ENCODE measurements at regions not wholly inside any gene's neighbourhood (a gene's known extent, or its start where the extent isn't known, plus 50 kb on each side); places are given as distances from the start of the nearest gene placed in this dataset.
A peak's percentile ranks its signal among the peaks of the same experiment; 100 is the strongest.

GRCh38 chr9:78567693-78568092 is 270.8 kb downstream of the PSAT1 start:
- no peak for FAIRE-seq

GRCh38 chr9:78568774-78569173 is 271.8 kb downstream of the PSAT1 start:
- no peak for FAIRE-seq

GRCh38 chr9:78572266-78572665 is 275.3 kb downstream of the PSAT1 start:
- FAIRE-seq, result peak; percentile 46

GRCh38 chr9:78573205-78573604 is 276.3 kb downstream of the PSAT1 start:
- FAIRE-seq, result peak; percentile 56

- no peak for FAIRE-seq
These were observed 276.7 kb downstream of the PSAT1 start for GRCh38 chr9:78573669-78574068.

- FAIRE-seq, result no peak
These were observed 277.6 kb downstream of the PSAT1 start for GRCh38 chr9:78574354-78575045.

GRCh38 chr9:78575081-78575480 is 278.2 kb downstream of the PSAT1 start:
- FAIRE-seq, result no peak

GRCh38 chr9:78575771-78576170 is 278.8 kb downstream of the PSAT1 start:
- FAIRE-seq, result peak; percentile 100

- no peak for FAIRE-seq
These were observed 280.4 kb downstream of the PSAT1 start for GRCh38 chr9:78577156-78577906.

- no peak for FAIRE-seq
These were observed 281.1 kb downstream of the PSAT1 start for GRCh38 chr9:78578072-78578471.

- FAIRE-seq, result no peak
These were observed 285.9 kb downstream of the PSAT1 start for GRCh38 chr9:78582821-78583220.

- FAIRE-seq, result peak; percentile 85
These were observed 287.7 kb downstream of the PSAT1 start for GRCh38 chr9:78584589-78584988.

GRCh38 chr9:78585909-78586308 is 289.0 kb downstream of the PSAT1 start:
- FAIRE-seq, result peak; percentile 83

- peak; percentile 46 for FAIRE-seq
These were observed 293.1 kb downstream of the PSAT1 start for GRCh38 chr9:78590068-78590467.

- FAIRE-seq, result no peak
These were observed 295.9 kb downstream of the PSAT1 start for GRCh38 chr9:78592811-78593210.

GRCh38 chr9:78595200-78595945 is 298.4 kb downstream of the PSAT1 start:
- no peak for FAIRE-seq

GRCh38 chr9:78596346-78596745 is 299.4 kb downstream of the PSAT1 start:
- FAIRE-seq, result no peak

GRCh38 chr9:78598120-78598519 is 301.2 kb downstream of the PSAT1 start:
- FAIRE-seq, result no peak

- peak; percentile 50 for FAIRE-seq
These were observed 303.0 kb downstream of the PSAT1 start for GRCh38 chr9:78599926-78600325.

GRCh38 chr9:78601957-78602565 is 305.1 kb downstream of the PSAT1 start:
- FAIRE-seq, result peak; percentile 98

GRCh38 chr9:78605041-78606000 is 308.4 kb downstream of the PSAT1 start:
- FAIRE-seq, result no peak

GRCh38 chr9:78606001-78606379 is 309.1 kb downstream of the PSAT1 start:
- FAIRE-seq, result no peak
